GM10266 (cell line): ENCODE measurements at regions not wholly inside any gene's neighbourhood (a gene's known extent, or its start where the extent isn't known, plus 50 kb on each side); places are given as distances from the start of the nearest gene placed in this dataset.

ENCODE experiments used
- DNase-seq: peaks from one replicate; pipeline ENCODE4 v3.0.0; 2012; ENCODE audit errors: extremely low spot score
- CTCF ChIP-seq: IDR thresholded peaks from 2 replicates; pipeline ENCODE4 v1.5.1; 2012; ENCODE audit warnings: mild to moderate bottlenecking, low read depth; ENCODE audit not compliant: control insufficient read depth, insufficient read depth; ENCODE audit errors: missing control alignments

- no peak for TF ChIP-seq CTCF
- DNase-seq, result no peak
These were observed 465.3 kb upstream of the TBX3 start for GRCh38 chr12:115149279-115149678.

- TF ChIP-seq CTCF, result no peak
- DNase-seq, result no peak
These were observed 463.9 kb upstream of the TBX3 start for GRCh38 chr12:115147916-115148315.

GRCh38 chr12:115146453-115146852 is 462.5 kb upstream of the TBX3 start:
- DNase-seq, result no peak
- TF ChIP-seq CTCF, result no peak

- DNase-seq, result no peak
- TF ChIP-seq CTCF, result no peak
These were observed 460.4 kb upstream of the TBX3 start for GRCh38 chr12:115144425-115144824.

GRCh38 chr12:115140981-115141655 is 457.1 kb upstream of the TBX3 start:
- no peak for DNase-seq
- no peak for TF ChIP-seq CTCF

- DNase-seq, result no peak
- TF ChIP-seq CTCF, result no peak
These were observed 454.0 kb upstream of the TBX3 start for GRCh38 chr12:115137812-115138521.

- no peak for DNase-seq
- no peak for TF ChIP-seq CTCF
These were observed 451.8 kb upstream of the TBX3 start for GRCh38 chr12:115135800-115136211.
